Thyroid gland (tissue), 4 donors: ENCODE measurements at regions not wholly inside any gene's neighbourhood (a gene's known extent, or its start where the extent isn't known, plus 50 kb on each side); places are given as distances from the start of the nearest gene placed in this dataset.

Source experiments
- DNase-seq, 2 donors: peaks; one replicate each; pipeline ENCODE4 v3.0.0-alpha.2; 2019
- H3K27ac ChIP-seq, 3 donors: fragments of 200-600 bp; sonication (generic); 1 replicate in 2 of 3; 2 replicates in 1 of 3; pipeline ENCODE4 v1.5.1; 2016 to 2019; ENCODE audit warnings: mild to moderate bottlenecking in 1 of 3, moderate library complexity in 1 of 3
- H3K27me3 ChIP-seq: fragments of 200-600 bp; sonication (generic); one replicate; pipeline ENCODE4 v1.5.1; 2019
- H3K36me3 ChIP-seq, 2 donors: fragments of 200-600 bp; sonication (generic); one replicate each; pipeline ENCODE4 v1.5.1; 2016 to 2019
- H3K4me1 ChIP-seq, 2 donors: fragments of 200-600 bp; sonication (generic); one replicate each; pipeline ENCODE4 v1.5.1; 2017 to 2019
- H3K4me3 ChIP-seq, 3 donors: fragments of 200-600 bp; sonication (generic); replicated peaks in 1 of 3; 1 replicate in 2 of 3; 2 replicates in 1 of 3; pipeline ENCODE4 v1.5.1; 2016; ENCODE audit warnings: mild to moderate bottlenecking in 1 of 3
- H3K9me3 ChIP-seq: fragments of 200-600 bp; sonication (generic); one replicate; pipeline ENCODE4 v1.5.1; 2017
- CTCF ChIP-seq, 6 experiments: fragments of 200-600 bp in 3 of 6; fragments of 450-650 bp in 3 of 6; sonication (generic) in 3 of 6; IDR thresholded peaks; one replicate each; pipeline ENCODE4 v1.5.1; 2016 to 2019; ENCODE audit warnings: antibody characterized with exemption in 6 of 6, mild to moderate bottlenecking in 2 of 6, inconsistent platforms in 1 of 6, moderate library complexity in 1 of 6
- POLR2A ChIP-seq, 2 donors: fragments of 450-650 bp; IDR thresholded peaks; one replicate each; pipeline ENCODE4 v1.6.1; 2017; ENCODE audit warnings: antibody characterized with exemption in 2 of 2, mild to moderate bottlenecking in 2 of 2, moderate library complexity in 1 of 2
- WGBS, 2 donors: methylation state at CpG; one replicate each; pipeline ENCODE4 v1.1.5; 2017; 5-methylcytosine and 5-hydroxymethylcytosine counted together
- intact Hi-C: fragments of 100-400 bp; cut with DNase I; formaldehyde crosslinking; loops from one replicate; pipeline ENCODE4 v1.15.1; 2023

GRCh38 chrX:147468600-147468999, 443.1 kb upstream of the FMR1 start:
- H3K36me3 ChIP-seq: no peaks in the 10 kb centered on the region
- no peaks in the 10 kb centered on the region for H3K4me1 ChIP-seq
- no peak for DNase-seq
- no peak for TF ChIP-seq CTCF (IDR thresholded peaks at IDR 0.05)
- TF ChIP-seq POLR2A (IDR thresholded peaks at IDR 0.05): no peak
- no peaks in the 10 kb centered on the region for H3K27me3 ChIP-seq
- intact Hi-C loops: no loop called here
- WGBS, 2 donors: 74 to 85% methylated on average over 4 of the region's 4 CpGs
- H3K4me3 ChIP-seq: no peak overlapping the region
- no peaks in the 10 kb centered on the region for H3K9me3 ChIP-seq
- no peak overlapping the region for H3K27ac ChIP-seq

GRCh38 chrX:147476008-147476407, 435.7 kb upstream of the FMR1 start:
- Histone ChIP-seq H3K36me3 (no peaks in the 10 kb centered on the region), H3K27me3 (no peaks in the 10 kb centered on the region), H3K27ac (no peak overlapping the region), H3K4me1 (no peaks in the 10 kb centered on the region), H3K4me3 (no peak overlapping the region), H3K9me3 (no peaks in the 10 kb centered on the region)
- intact Hi-C loops: no loop called here
- 17 to 28% methylated on average over 7 of the region's 7 CpGs for WGBS, 2 donors
- TF ChIP-seq CTCF (IDR thresholded peaks at IDR 0.05): no peak
- TF ChIP-seq POLR2A (IDR thresholded peaks at IDR 0.05): no peak
- peak in 1 of 2 donors; percentile 1 for DNase-seq

GRCh38 chrX:147478899-147479298, 432.8 kb upstream of the FMR1 start:
- Histone ChIP-seq H3K27me3 (no peaks in the 10 kb centered on the region), H3K4me1 (no peaks in the 10 kb centered on the region), H3K9me3 (no peaks in the 10 kb centered on the region), H3K27ac (no peak overlapping the region), H3K36me3 (no peaks in the 10 kb centered on the region), H3K4me3 (no peak overlapping the region)
- WGBS, 2 donors: 96 to 100% methylated on average over 2 of the region's 2 CpGs
- no peak for DNase-seq
- no peak for TF ChIP-seq CTCF (IDR thresholded peaks at IDR 0.05)
- no peak for TF ChIP-seq POLR2A (IDR thresholded peaks at IDR 0.05)
- intact Hi-C loops: no loop called here

GRCh38 chrX:147485207-147485606, 426.5 kb upstream of the FMR1 start:
- WGBS, 2 donors: 92% methylated on average over 2 of the region's 2 CpGs; no CpG with 5 or more reads in 1 of the 2 donors
- intact Hi-C loops: no loop called here
- DNase-seq: no peak
- Histone ChIP-seq H3K27ac (no peak overlapping the region), H3K27me3 (no peaks in the 10 kb centered on the region), H3K9me3 (no peaks in the 10 kb centered on the region), H3K36me3 (no peaks in the 10 kb centered on the region), H3K4me1 (no peaks in the 10 kb centered on the region), H3K4me3 (no peak overlapping the region)
- TF ChIP-seq CTCF (IDR thresholded peaks at IDR 0.05) (no peak), POLR2A (IDR thresholded peaks at IDR 0.05) (no peak)

GRCh38 chrX:147494365-147494764, 417.4 kb upstream of the FMR1 start:
- no peak overlapping the region for H3K4me3 ChIP-seq
- no peaks in the 10 kb centered on the region for H3K9me3 ChIP-seq
- H3K36me3 ChIP-seq: no peaks in the 10 kb centered on the region
- H3K27me3 ChIP-seq: no peaks in the 10 kb centered on the region
- DNase-seq: no peak
- WGBS, 2 donors: 68 to 79% methylated on average over 1 of the region's 1 CpG
- no peaks in the 10 kb centered on the region for H3K4me1 ChIP-seq
- no peak overlapping the region for H3K27ac ChIP-seq
- no peak for TF ChIP-seq POLR2A (IDR thresholded peaks at IDR 0.05)
- no peak for TF ChIP-seq CTCF (IDR thresholded peaks at IDR 0.05)
- intact Hi-C loops: no loop called here
